ENCODE measurements at regions not wholly inside any gene's neighbourhood (a gene's known extent, or its start where the extent isn't known, plus 50 kb on each side); places are given as distances from the start of the nearest gene placed in this dataset.

DNA sequence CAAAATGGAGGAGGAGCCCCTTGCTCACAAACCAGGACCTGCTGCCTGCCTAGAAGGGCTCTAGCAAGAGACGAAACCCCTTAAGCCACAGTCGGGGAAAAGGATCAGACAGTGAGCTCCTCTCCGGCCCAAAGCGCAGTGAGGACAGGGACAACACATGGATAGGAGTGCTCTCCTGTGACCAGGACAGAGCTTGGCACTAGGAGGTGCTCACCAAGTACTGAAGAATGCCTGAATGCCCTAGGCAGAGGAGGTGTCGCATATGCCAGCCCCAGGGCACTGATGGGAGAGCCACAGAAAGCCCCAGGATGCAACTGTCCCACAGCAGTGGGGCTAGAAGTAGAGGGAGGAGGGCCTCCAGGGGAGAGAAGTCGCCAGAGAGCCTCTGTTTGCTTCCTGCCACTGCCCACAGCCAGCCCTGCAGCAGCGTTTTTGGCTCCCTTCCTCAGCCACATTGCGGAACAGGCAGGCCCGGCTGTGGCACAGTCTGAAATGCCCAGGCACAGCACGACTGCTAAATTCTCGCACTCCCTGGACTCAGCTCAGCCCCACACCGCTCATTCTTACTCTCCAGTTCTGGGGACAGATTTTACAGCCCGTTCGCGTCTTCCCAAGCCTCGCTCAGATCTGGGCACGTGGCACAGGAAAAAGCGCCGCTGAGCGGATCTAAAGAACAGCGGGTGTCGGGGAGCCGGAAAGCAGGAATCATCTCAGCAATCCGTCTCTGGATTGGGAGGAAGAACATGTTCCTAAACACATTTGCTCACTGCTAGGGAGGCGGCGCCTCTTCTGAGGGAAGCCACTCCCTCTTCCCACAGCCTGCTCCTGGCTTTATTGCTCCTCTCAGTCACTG is 98.7 kb upstream of the POU3F3 start:
- Mint-ChIP-seq H3K27ac (no peak overlapping the region), H3K36me3 (no peaks in the 10 kb centered on the region), H3K4me1 (peaks cover 5% of the 10 kb centered on the region), H3K27me3 (ENCODE audit: low read depth) (peaks cover 31% of the 10 kb centered on the region), H3K9me3 (no peaks in the 10 kb centered on the region), H3K4me3 (no peak overlapping the region)
- no peak for TF ChIP-seq CTCF (IDR thresholded peaks at IDR 0.05; ENCODE audit: unreplicated experiment)
- DNase-seq (ENCODE audit: low spot score in 2 of 2, unreplicated experiment in 2 of 2): no peak

DNA sequence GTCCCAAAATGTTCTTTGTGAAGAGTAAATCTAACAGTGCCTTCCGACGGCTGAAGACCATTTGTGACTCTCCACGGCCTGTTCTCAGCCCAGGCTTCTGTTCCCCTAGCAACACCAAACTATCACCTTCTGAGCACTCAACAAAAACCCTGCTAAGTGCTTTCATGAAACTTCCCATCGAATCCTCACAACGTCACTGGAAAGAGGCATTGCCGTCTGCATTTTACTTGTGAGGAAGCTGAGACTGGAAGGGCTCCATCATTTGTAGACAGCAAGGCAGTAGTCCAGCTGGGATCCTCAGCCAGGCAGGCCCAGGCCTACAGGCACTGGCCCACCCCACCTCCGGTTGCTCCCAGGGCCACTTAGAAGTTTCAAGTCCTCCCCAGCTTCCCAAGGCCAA is 97.8 kb upstream of the POU3F3 start:
- H3K4me1 Mint-ChIP-seq: peaks cover 5% of the 10 kb centered on the region
- no peak for TF ChIP-seq CTCF (IDR thresholded peaks at IDR 0.05; ENCODE audit: unreplicated experiment)

DNA sequence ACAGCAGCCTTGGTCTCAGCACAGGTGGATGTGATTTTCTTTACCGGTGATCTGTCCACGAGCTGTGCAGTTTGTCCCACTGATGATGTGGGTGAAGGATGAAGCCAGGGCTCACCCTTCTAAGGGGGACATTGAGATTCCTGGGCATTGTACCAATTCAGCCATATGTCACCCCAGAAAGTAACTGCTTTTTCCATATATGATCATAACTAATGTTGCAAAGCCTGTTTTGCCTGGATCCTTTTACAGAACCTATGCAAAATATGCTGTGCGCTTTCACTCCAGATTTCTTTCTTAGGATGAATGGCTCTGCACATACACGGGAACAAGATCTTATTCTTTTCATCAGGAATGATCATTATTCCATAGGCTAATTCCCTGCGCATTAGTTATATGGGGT is 96.9 kb upstream of the POU3F3 start:
- no peak for TF ChIP-seq CTCF (IDR thresholded peaks at IDR 0.05; ENCODE audit: unreplicated experiment)
- DNase-seq (ENCODE audit: low spot score in 2 of 2, unreplicated experiment in 2 of 2): no peak
- no peak overlapping the region for H3K4me3 Mint-ChIP-seq
- H3K9me3 Mint-ChIP-seq: no peaks in the 10 kb centered on the region
- no peaks in the 10 kb centered on the region for H3K36me3 Mint-ChIP-seq
- H3K4me1 Mint-ChIP-seq: peaks cover 5% of the 10 kb centered on the region
- no peak overlapping the region for H3K27ac Mint-ChIP-seq
- peaks cover 33% of the 10 kb centered on the region for H3K27me3 Mint-ChIP-seq (ENCODE audit: low read depth)

More for the DNA sequence above, 97.8 kb upstream of the POU3F3 start:
- Mint-ChIP-seq H3K4me3 (no peak overlapping the region), H3K27ac (no peak overlapping the region), H3K9me3 (no peaks in the 10 kb centered on the region), H3K27me3 (ENCODE audit: low read depth) (peaks cover 34% of the 10 kb centered on the region), H3K36me3 (no peaks in the 10 kb centered on the region)
- DNase-seq (ENCODE audit: low spot score in 2 of 2, unreplicated experiment in 2 of 2): no peak

DNA sequence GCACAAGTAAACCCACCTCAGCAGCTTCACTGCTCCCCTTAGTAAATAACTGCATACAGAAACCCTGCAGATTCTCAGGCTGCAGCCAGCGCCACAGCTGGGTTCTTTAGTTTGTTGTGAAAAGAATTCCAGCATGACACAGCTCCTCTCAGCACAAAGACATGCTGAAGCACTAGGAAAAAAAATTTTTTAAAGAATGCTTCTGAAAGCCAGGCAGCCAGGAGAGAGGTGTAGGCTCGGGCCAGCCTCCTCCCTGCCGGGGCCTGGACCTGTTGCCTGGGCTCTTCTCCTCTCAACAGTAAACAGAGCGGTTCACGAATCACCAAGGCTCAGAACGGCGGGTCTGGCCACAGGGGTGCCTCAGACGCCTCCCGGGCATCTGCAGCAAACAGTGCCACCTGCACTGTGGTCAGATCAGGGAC is 95.7 kb upstream of the POU3F3 start:
- TF ChIP-seq CTCF (IDR thresholded peaks at IDR 0.05; ENCODE audit: unreplicated experiment): no peak
- Mint-ChIP-seq H3K36me3 (no peaks in the 10 kb centered on the region), H3K4me3 (no peak overlapping the region), H3K9me3 (no peaks in the 10 kb centered on the region), H3K4me1 (peaks cover 5% of the 10 kb centered on the region), H3K27me3 (ENCODE audit: low read depth) (peaks cover 33% of the 10 kb centered on the region), H3K27ac (no peak overlapping the region)
- no peak for DNase-seq (ENCODE audit: low spot score in 2 of 2, unreplicated experiment in 2 of 2)

GRCh38 chr2:104762031-104762430 is 91.9 kb upstream of the POU3F3 start:
- Mint-ChIP-seq H3K36me3 (no peaks in the 10 kb centered on the region), H3K4me3 (no peak overlapping the region), H3K27me3 (ENCODE audit: low read depth) (peaks cover 23% of the 10 kb centered on the region), H3K27ac (no peak overlapping the region), H3K4me1 (peaks cover 5% of the 10 kb centered on the region), H3K9me3 (no peaks in the 10 kb centered on the region)
- TF ChIP-seq CTCF (IDR thresholded peaks at IDR 0.05; ENCODE audit: unreplicated experiment): no peak
- DNase-seq (ENCODE audit: low spot score in 2 of 2, unreplicated experiment in 2 of 2): no peak
